ENCODE measurements at regions not wholly inside any gene's neighbourhood (a gene's known extent, or its start where the extent isn't known, plus 50 kb on each side); places are given as distances from the start of the nearest gene placed in this dataset.

- no peak for TF ChIP-seq CTCF (IDR thresholded peaks at IDR 0.05)
- TF ChIP-seq SMAD4 (CRISPR knock-in tag; IDR thresholded peaks at IDR 0.05), result no peak
- no peak for TF ChIP-seq TCF7 (CRISPR knock-in tag; IDR thresholded peaks at IDR 0.05; ENCODE audit: low read depth)
Observed at GRCh38 chr3:187996609-187997008, 157.3 kb upstream of the LPP start.

All from WTC11 (cell line).